Nephron progenitor cell (in vitro differentiated cells): ENCODE measurements at regions not wholly inside any gene's neighbourhood (a gene's known extent, or its start where the extent isn't known, plus 50 kb on each side); places are given as distances from the start of the nearest gene placed in this dataset.

ENCODE experiments used
- DNase-seq: peaks from one replicate; pipeline ENCODE4 v3.0.0; 2021
- H3K27ac Mint-ChIP-seq: 2 replicates; pipeline ENCODE4 v1.8.0; 2021; ENCODE audit warnings: mild to moderate bottlenecking, moderate library complexity, mixed read lengths
- H3K27me3 Mint-ChIP-seq: 2 replicates; pipeline ENCODE4 v1.8.0; 2021; ENCODE audit warnings: mild to moderate bottlenecking, low read depth, mixed read lengths; ENCODE audit not compliant: poor library complexity
- H3K36me3 Mint-ChIP-seq: 2 replicates; pipeline ENCODE4 v1.8.0; 2021; ENCODE audit warnings: low read depth, mixed read lengths
- H3K4me1 Mint-ChIP-seq: 2 replicates; pipeline ENCODE4 v1.8.0; 2021; ENCODE audit warnings: mixed read lengths
- H3K4me3 Mint-ChIP-seq: 2 replicates; pipeline ENCODE4 v1.8.0; 2021; ENCODE audit warnings: mild to moderate bottlenecking, moderate library complexity, mixed read lengths
- H3K9me3 Mint-ChIP-seq: 2 replicates; pipeline ENCODE4 v1.8.0; 2021; ENCODE audit warnings: mild to moderate bottlenecking, moderate library complexity, mixed read lengths
- CTCF ChIP-seq: fragments of 200-600 bp; sonication (generic); IDR thresholded peaks from 2 replicates; pipeline ENCODE4 v1.5.0; 2021; ENCODE audit warnings: antibody characterized with exemption

DNA sequence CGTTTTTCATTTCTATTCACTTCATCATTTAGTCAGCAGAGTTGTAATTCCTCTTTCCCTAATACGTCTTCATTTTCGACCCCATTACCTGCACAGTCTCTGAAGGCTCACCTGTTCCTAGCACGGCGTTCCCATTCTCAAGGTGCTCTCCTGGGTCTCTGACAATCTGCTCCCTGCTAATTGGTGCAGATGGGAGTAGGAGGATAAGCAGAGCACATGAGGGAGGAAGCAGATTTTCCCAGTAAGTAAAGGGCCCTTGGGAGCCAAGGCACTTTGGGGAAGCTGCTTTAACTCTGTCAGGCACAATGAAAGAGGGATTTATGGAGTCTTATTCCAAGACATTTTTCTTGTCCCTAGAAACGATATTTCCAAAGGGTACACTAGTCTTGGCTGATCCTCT is 466.4 kb downstream of the STIM2 start:
- Mint-ChIP-seq H3K27ac (no peak overlapping the region), H3K27me3 (peaks cover 3% of the 10 kb centered on the region), H3K4me1 (peaks cover 15% of the 10 kb centered on the region), H3K4me3 (no peak overlapping the region), H3K9me3 (peaks cover 14% of the 10 kb centered on the region), H3K36me3 (no peaks in the 10 kb centered on the region)
- no peak for DNase-seq
- no peak for TF ChIP-seq CTCF

- Mint-ChIP-seq H3K9me3 (peaks cover 14% of the 10 kb centered on the region), H3K27ac (no peak overlapping the region), H3K27me3 (peaks cover 3% of the 10 kb centered on the region), H3K36me3 (no peaks in the 10 kb centered on the region), H3K4me1 (peaks cover 15% of the 10 kb centered on the region), H3K4me3 (no peak overlapping the region)
- DNase-seq: no peak
- TF ChIP-seq CTCF: no peak
These were observed 467.0 kb downstream of the STIM2 start for GRCh38 chr4:27327421-27328181.

- peaks cover 10% of the 10 kb centered on the region for H3K4me1 Mint-ChIP-seq
- TF ChIP-seq CTCF: no peak
These were observed 477.9 kb downstream of the STIM2 start for GRCh38 chr4:27338530-27338929.

GRCh38 chr4:27343411-27343810 is 482.8 kb downstream of the STIM2 start:
- peaks cover 5% of the 10 kb centered on the region for H3K27me3 Mint-ChIP-seq

More at GRCh38 chr4:27338530-27338929, 477.9 kb downstream of the STIM2 start:
- Mint-ChIP-seq H3K9me3 (no peaks in the 10 kb centered on the region), H3K27me3 (peaks cover under 1% of the 10 kb centered on the region), H3K36me3 (no peaks in the 10 kb centered on the region), H3K27ac (no peak overlapping the region), H3K4me3 (no peak overlapping the region)
- no peak for DNase-seq

DNA sequence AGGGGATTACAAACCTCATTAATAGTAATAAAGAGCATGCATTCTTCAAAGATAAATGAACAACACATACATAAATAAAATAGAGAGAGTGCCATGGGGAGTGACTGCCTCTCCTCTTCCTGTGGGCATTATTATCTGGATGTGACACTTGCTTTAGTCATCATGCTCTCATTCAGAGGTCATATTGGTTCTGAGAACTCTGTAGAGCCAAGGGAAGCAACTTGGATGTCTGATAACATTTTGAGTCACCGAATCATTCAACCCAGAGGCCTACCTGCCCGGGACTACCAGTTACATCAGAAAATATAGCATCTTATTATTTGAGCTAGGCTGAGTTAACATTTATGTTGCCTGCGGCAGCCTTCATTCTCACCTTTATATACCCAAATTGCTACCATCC is 489.5 kb downstream of the STIM2 start:
- no peaks in the 10 kb centered on the region for H3K36me3 Mint-ChIP-seq
- H3K27ac Mint-ChIP-seq: no peak overlapping the region
- no peak overlapping the region for H3K4me3 Mint-ChIP-seq
- H3K27me3 Mint-ChIP-seq: no peaks in the 10 kb centered on the region
- TF ChIP-seq CTCF: no peak
- H3K4me1 Mint-ChIP-seq: peaks cover 6% of the 10 kb centered on the region
- no peak for DNase-seq
- H3K9me3 Mint-ChIP-seq: no peaks in the 10 kb centered on the region

More at GRCh38 chr4:27343411-27343810, 482.8 kb downstream of the STIM2 start:
- Mint-ChIP-seq H3K27ac (no peak overlapping the region), H3K9me3 (no peaks in the 10 kb centered on the region), H3K4me1 (peaks cover 11% of the 10 kb centered on the region), H3K4me3 (no peak overlapping the region), H3K36me3 (no peaks in the 10 kb centered on the region)
- no peak for DNase-seq
- no peak for TF ChIP-seq CTCF

- H3K4me3 Mint-ChIP-seq: no peak overlapping the region
- H3K27me3 Mint-ChIP-seq: no peaks in the 10 kb centered on the region
- no peaks in the 10 kb centered on the region for H3K36me3 Mint-ChIP-seq
- no peaks in the 10 kb centered on the region for H3K9me3 Mint-ChIP-seq
- DNase-seq: no peak
- H3K4me1 Mint-ChIP-seq: peaks cover 28% of the 10 kb centered on the region
- H3K27ac Mint-ChIP-seq: no peak overlapping the region
- TF ChIP-seq CTCF: no peak
These were observed 496.6 kb downstream of the STIM2 start for GRCh38 chr4:27357283-27357682.
